ENCODE measurements at regions not wholly inside any gene's neighbourhood (a gene's known extent, or its start where the extent isn't known, plus 50 kb on each side); places are given as distances from the start of the nearest gene placed in this dataset.
"Not testable (repeated sequence)": the region's sequence is repeated elsewhere in the genome, so short reads cannot be mapped to it uniquely, and the experiment has no call there.

DNA sequence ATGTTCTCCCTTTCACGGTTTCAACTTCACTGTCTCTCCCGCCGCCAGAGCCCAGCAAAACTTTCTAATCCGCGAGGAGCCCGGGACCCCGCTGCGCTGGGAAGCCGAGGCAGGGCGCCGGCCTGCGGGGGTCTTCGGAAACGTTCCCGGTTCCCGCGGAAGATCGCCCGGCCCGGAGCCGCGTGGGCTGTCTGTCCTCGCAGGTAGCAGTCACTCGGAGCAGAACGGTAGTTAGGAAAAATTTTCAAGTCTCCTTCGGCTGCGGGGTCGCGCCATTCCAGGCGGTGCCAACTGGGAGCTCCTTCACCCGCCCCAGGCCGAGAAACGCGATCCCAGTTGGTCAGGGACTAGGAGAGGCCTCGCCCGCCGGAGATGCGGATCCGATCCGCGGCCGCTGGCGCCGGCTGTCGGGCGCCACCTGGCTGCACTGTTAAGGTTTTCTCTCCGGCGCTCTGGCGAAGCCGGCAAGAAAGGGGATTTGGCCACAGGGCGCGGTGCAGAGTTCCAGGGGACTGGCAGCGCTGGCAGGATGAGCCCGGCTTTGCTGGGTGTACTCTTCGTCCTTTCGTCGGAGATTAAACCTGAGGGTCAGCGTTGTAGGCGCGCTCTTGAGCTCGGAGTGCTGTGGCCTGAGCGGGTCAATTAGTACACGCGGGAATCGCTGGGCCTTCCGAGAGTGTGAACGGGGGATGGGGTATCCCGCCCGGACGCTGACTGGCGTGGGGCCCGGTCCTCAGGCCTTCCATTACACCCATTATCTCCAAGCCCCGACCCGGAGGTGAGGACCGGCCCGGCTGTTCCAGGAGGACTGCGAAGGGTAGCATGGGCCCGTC is 135.4 kb downstream of the KCNJ12 start:
- TF ChIP-seq, protein P1, sequence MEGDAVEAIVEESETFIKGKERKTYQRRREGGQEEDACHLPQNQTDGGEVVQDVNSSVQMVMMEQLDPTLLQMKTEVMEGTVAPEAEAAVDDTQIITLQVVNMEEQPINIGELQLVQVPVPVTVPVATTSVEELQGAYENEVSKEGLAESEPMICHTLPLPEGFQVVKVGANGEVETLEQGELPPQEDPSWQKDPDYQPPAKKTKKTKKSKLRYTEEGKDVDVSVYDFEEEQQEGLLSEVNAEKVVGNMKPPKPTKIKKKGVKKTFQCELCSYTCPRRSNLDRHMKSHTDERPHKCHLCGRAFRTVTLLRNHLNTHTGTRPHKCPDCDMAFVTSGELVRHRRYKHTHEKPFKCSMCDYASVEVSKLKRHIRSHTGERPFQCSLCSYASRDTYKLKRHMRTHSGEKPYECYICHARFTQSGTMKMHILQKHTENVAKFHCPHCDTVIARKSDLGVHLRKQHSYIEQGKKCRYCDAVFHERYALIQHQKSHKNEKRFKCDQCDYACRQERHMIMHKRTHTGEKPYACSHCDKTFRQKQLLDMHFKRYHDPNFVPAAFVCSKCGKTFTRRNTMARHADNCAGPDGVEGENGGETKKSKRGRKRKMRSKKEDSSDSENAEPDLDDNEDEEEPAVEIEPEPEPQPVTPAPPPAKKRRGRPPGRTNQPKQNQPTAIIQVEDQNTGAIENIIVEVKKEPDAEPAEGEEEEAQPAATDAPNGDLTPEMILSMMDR (IDR thresholded peaks at IDR 0.05) = peak; percentile 62 to 91 (median 84)
- TF ChIP-seq POLR2A (IDR thresholded peaks at IDR 0.05) = no peak
- ATAC-seq = peak; percentile 87 to 98 (median 94)
- Histone ChIP-seq H3K27me3 (peaks cover 0 to 4% (median 0%) of the 10 kb centered on the region in 9 donors), H3K4me3 (peak overlapping the region; percentile 22 to 82 (median 63)), H3K27ac (peak overlapping the region in 9 of 12 donors; percentile 10 to 75 (median 63)), H3K4me1 (peaks cover 0 to 21% (median 11%) of the 10 kb centered on the region in 12 donors), H3K9me3 (no peaks in the 10 kb centered on the region), H3K36me3 (no peaks in the 10 kb centered on the region)
- WGBS, 4 donors = 6 to 8% (median 6%) methylated on average over 52 to 78 of the region's 78 CpGs
- intact Hi-C loops (cut with DNase I) = loop anchor here (1.0 to 10.0 kb wide), 16 partner anchors 53 to 394 kb away; partner anchors contain the start of genes MAP2K3 (in 4 of the 10) and DHRS7B (in 3 of the 10)
- peak; percentile 83 to 92 (median 85) for DNase-seq

- no peaks in the 10 kb centered on the region for H3K9me3 ChIP-seq
- no peak overlapping the region for H3K27ac ChIP-seq
- H3K4me3 ChIP-seq = peak overlapping the region in 6 of 12 donors; percentile 10 to 26 (median 19)
- peaks cover 0 to 4% (median 0%) of the 10 kb centered on the region in 9 donors for H3K27me3 ChIP-seq
- no peak for DNase-seq
- ATAC-seq = no peak
- TF ChIP-seq, protein P1 (IDR thresholded peaks at IDR 0.05) = no peak
- TF ChIP-seq POLR2A (IDR thresholded peaks at IDR 0.05) = no peak
- peaks cover 0 to 21% (median 11%) of the 10 kb centered on the region in 12 donors for H3K4me1 ChIP-seq
- 64 to 73% (median 67%) methylated on average over 17 to 18 of the region's 18 CpGs for WGBS, 4 donors
- H3K36me3 ChIP-seq = no peaks in the 10 kb centered on the region
- intact Hi-C loops (cut with DNase I) = loop anchor here (1.0 to 10.0 kb wide), 15 partner anchors 54 to 395 kb away; partner anchors contain the start of genes MAP2K3 (in 4 of the 10) and DHRS7B (in 3 of the 10)
Measured at GRCh38 chr17:21512307-21513011, 136.3 kb downstream of the KCNJ12 start.

- intact Hi-C loops (cut with DNase I) = loop anchor here (1.0 to 10.0 kb wide), 14 partner anchors 54 to 396 kb away; partner anchors contain the start of genes MAP2K3 (in 4 of the 10) and DHRS7B (in 3 of the 10)
- TF ChIP-seq, protein P1 (IDR thresholded peaks at IDR 0.05) = peak; percentile 66 to 85 (median 78)
- no peak for TF ChIP-seq POLR2A (IDR thresholded peaks at IDR 0.05)
- peak; percentile 79 to 88 (median 81) for DNase-seq
- Histone ChIP-seq H3K9me3 (no peaks in the 10 kb centered on the region), H3K27me3 (peaks cover 0 to 4% (median 0%) of the 10 kb centered on the region in 9 donors), H3K4me1 (peaks cover 0 to 21% (median 11%) of the 10 kb centered on the region in 12 donors), H3K4me3 (peak overlapping the region in 6 of 12 donors; percentile 10 to 26 (median 19)), H3K36me3 (no peaks in the 10 kb centered on the region), H3K27ac (no peak overlapping the region)
- 4 to 6% (median 4%) methylated on average over 18 to 24 of the region's 24 CpGs for WGBS, 4 donors
- peak in 3 of 4 donors; percentile 66 to 73 (median 69) for ATAC-seq
Measured at GRCh38 chr17:21513012-21513570, 136.9 kb downstream of the KCNJ12 start.

- not testable (repeated sequence) for DNase-seq, ATAC-seq, H3K9me3 ChIP-seq, H3K27me3 ChIP-seq, H3K36me3 ChIP-seq, H3K4me3 ChIP-seq, H3K27ac ChIP-seq
- intact Hi-C loops (cut with DNase I) = loop anchor here in 9 of 10 donors (5.0 to 10.0 kb wide), 7 partner anchors 192 to 397 kb away; partner anchors contain the start of genes MAP2K3 (in 4 of the 9) and DHRS7B (in 2 of the 9)
- H3K4me1 ChIP-seq = peaks cover 0 to 21% (median 11%) of the 10 kb centered on the region in 12 donors
- 55 to 87% (median 77%) methylated on average over 1 of the region's 1 CpG for WGBS, 4 donors
Measured at GRCh38 chr17:21514567-21514966, 138.4 kb downstream of the KCNJ12 start.

Measured in heart left ventricle (tissue), 16 donors.